K562 (cell line): ENCODE measurements at regions not wholly inside any gene's neighbourhood (a gene's known extent, or its start where the extent isn't known, plus 50 kb on each side); places are given as distances from the start of the nearest gene placed in this dataset.

ENCODE experiments used
- ATAC-seq: fragments of 200-7000 bp; cut with Tn5 transposase; 3 replicates; pipeline ENCODE4 v1.9.1; 2020; ENCODE audit warnings: moderate library complexity
- BruUV-seq: library from RNA; stranded (reverse); fragments of 400-500 nt; replicated peaks from 2 replicates; lab custom pipeline; 2021; lab: Mats Ljungman, UMichigan
- CTCF ChIA-PET: fragments of 300-600 bp; formaldehyde crosslinking; extraction: SDS; loops from one replicate; lab custom pipeline; 2021; ENCODE audit warnings: low intra/inter-chr PET ratio; lab: Yijun Ruan, JAX
- POLR2A ChIA-PET: fragments of 300-600, 350-650 bp; sonication (Branson Sonifier 250); formaldehyde crosslinking; extraction: SDS; loops from one replicate; lab custom pipeline; 2021; ENCODE audit warnings: antibody characterized with exemption, inconsistent platforms; lab: Yijun Ruan, JAX
- DNase-seq, 4 experiments: peaks; one replicate each; pipeline versions ENCODE4 v3.0.0 to v3.0.0-alpha.2; 2011 to 2018; ENCODE audit warnings: low spot score in 3 of 4, mixed read lengths in 3 of 4; ENCODE audit errors: extremely low read depth in 1 of 4
- FAIRE-seq: peaks from 2 replicates; lab custom pipeline; 2011; peaks lifted over from hg19 to GRCh38; lab: Jason Lieb, UNC
- H2AFZ ChIP-seq: 2 replicates; pipeline ENCODE4 v1.6.0; 2011; ENCODE audit warnings: low read depth, low read length, control low read depth, inconsistent platforms
- H3K27ac ChIP-seq: fragments of 200-600 bp; 3 replicates; pipeline ENCODE4 v1.8.0; 2011; ENCODE audit warnings: low read depth, mild to moderate bottlenecking, control low read depth, inconsistent platforms, low read length, moderate library complexity, mixed read lengths; ENCODE audit errors: extremely low read depth
- H3K27me3 ChIP-seq, 2 experiments: fragments of 300-600 bp in 1 of 2; 2 replicates in 1 of 2; 3 replicates in 1 of 2; pipeline versions ENCODE4 v1.6.0 to v1.8.0; 2011; ENCODE audit warnings: inconsistent platforms in 2 of 2, low read length in 2 of 2, mild to moderate bottlenecking in 1 of 2, mixed read lengths in 1 of 2, moderate library complexity in 1 of 2; ENCODE audit not compliant: control insufficient read depth in 2 of 2, insufficient read depth in 2 of 2
- H3K36me3 ChIP-seq: fragments of 300-600 bp; 3 replicates; pipeline ENCODE4 v1.8.0; 2011; ENCODE audit warnings: mild to moderate bottlenecking, low read length, inconsistent platforms; ENCODE audit not compliant: control insufficient read depth, insufficient read depth
- H3K4me1 ChIP-seq, 2 experiments: fragments of 200-600 bp in 1 of 2; replicated peaks in 1 of 2; 2 replicates in 1 of 2; 3 replicates in 1 of 2; pipeline versions ENCODE4 v1.5.1 to v1.8.0; 2011; ENCODE audit warnings: inconsistent platforms in 2 of 2, low read length in 2 of 2, mild to moderate bottlenecking in 1 of 2, mixed read lengths in 1 of 2, moderate library complexity in 1 of 2; ENCODE audit not compliant: control insufficient read depth in 2 of 2, insufficient read depth in 2 of 2
- H3K4me2 ChIP-seq: 2 replicates; pipeline ENCODE4 v1.6.1; 2011; ENCODE audit warnings: low read length, control low read depth, inconsistent platforms, mixed read lengths; ENCODE audit not compliant: insufficient read depth
- H3K4me3 ChIP-seq: fragments of 200-600 bp; sonication (generic), shearing (Covaris generic); 2 replicates; pipeline ENCODE4 v1.5.1; 2016; ENCODE audit warnings: control low read depth, inconsistent platforms
- H3K79me2 ChIP-seq: fragments of 200-600 bp; 3 replicates; pipeline ENCODE4 v1.8.0; 2011; ENCODE audit warnings: low read length, inconsistent platforms; ENCODE audit not compliant: control insufficient read depth, insufficient read depth
- H3K9ac ChIP-seq, 2 experiments: 2 replicates each; pipeline versions ENCODE4 v1.6.0 to v1.6.1; 2011; ENCODE audit warnings: low read depth in 2 of 2, low read length in 2 of 2, control low read depth in 1 of 2, inconsistent platforms in 1 of 2, mild to moderate bottlenecking in 1 of 2, mixed read lengths in 1 of 2; ENCODE audit not compliant: insufficient read depth in 1 of 2
- H3K9me1 ChIP-seq: one replicate; pipeline ENCODE4 v1.6.0; 2011; ENCODE audit warnings: inconsistent platforms, mild to moderate bottlenecking, low read length, moderate library complexity; ENCODE audit not compliant: control insufficient read depth, insufficient read depth
- H3K9me3 ChIP-seq: replicated peaks from 2 replicates; pipeline ENCODE4 v1.5.1; 2011; ENCODE audit warnings: low read depth, low read length, inconsistent platforms; ENCODE audit not compliant: control insufficient read depth, insufficient read depth
- H4K20me1 ChIP-seq: replicated peaks from 2 replicates; pipeline ENCODE4 v1.6.1; 2011; ENCODE audit warnings: low read length, inconsistent platforms, mixed read lengths; ENCODE audit not compliant: control insufficient read depth, insufficient read depth
- BRF2 ChIP-seq: IDR thresholded peaks from 3 replicates; pipeline ENCODE4 v1.6.1; 2011; ENCODE audit warnings: borderline replicate concordance, mild to moderate bottlenecking; ENCODE audit not compliant: insufficient read length, insufficient read depth
- E2F4 ChIP-seq: sonication (generic); formaldehyde crosslinking; IDR thresholded peaks from 2 replicates; pipeline ENCODE4 v1.8.0; 2022; ENCODE audit warnings: mild to moderate bottlenecking, low read depth, missing genetic modification reagents
- HNRNPK ChIP-seq: fragments of 200-400 bp; formaldehyde crosslinking; IDR thresholded peaks from one replicate; pipeline ENCODE4 v1.6.1; 2018; ENCODE audit warnings: mild to moderate bottlenecking, low read depth, low read length; ENCODE audit not compliant: poor library complexity, severe bottlenecking
- NR4A1 ChIP-seq, 2 experiments: fragments of 250-450 bp in 1 of 2; fragments of 450-650 bp in 1 of 2; sonication (Bioruptor Pico) in 1 of 2; IDR thresholded peaks; 2 replicates each; pipeline versions ENCODE4 v1.4.0 to v1.6.1; 2016 to 2020; ENCODE audit warnings: mild to moderate bottlenecking in 2 of 2, missing compliant biosample characterization in 1 of 2, missing genetic modification characterization in 1 of 2, moderate library complexity in 1 of 2
- NRF1 ChIP-seq, 2 experiments: fragments of 450-650 bp; IDR thresholded peaks in 1 of 2; conservative IDR thresholded peaks in 1 of 2; 2 replicates each; pipeline ENCODE4 v1.6.1; 2014; ENCODE audit warnings: mild to moderate bottlenecking in 2 of 2
- RERE ChIP-seq: sonication (generic); formaldehyde crosslinking; IDR thresholded peaks from 2 replicates; pipeline ENCODE4 v1.8.0; 2023; ENCODE audit warnings: missing genetic modification reagents, mild to moderate bottlenecking, borderline replicate concordance
- SMARCB1 ChIP-seq: IDR thresholded peaks from 2 replicates; pipeline ENCODE4 v1.6.1; 2011; ENCODE audit warnings: improper control_type of control experiment, low read depth; ENCODE audit not compliant: insufficient read length
- SMARCE1 ChIP-seq: fragments of 450-650 bp; IDR thresholded peaks from 2 replicates; pipeline ENCODE4 v1.7.1; 2016; ENCODE audit warnings: mild to moderate bottlenecking
- SRSF7 ChIP-seq: fragments of 200-400 bp; formaldehyde crosslinking; optimal IDR thresholded peaks from 2 replicates; pipeline ENCODE3; 2017; ENCODE audit warnings: mild to moderate bottlenecking, low read depth, low read length
- ZNF551 ChIP-seq: fragments of 250-450 bp; sonication (Bioruptor Pico); IDR thresholded peaks from 2 replicates; pipeline ENCODE4 v1.5.0; 2021; ENCODE audit warnings: mild to moderate bottlenecking, moderate library complexity
- WGBS: fragments of 100-300 bp; shearing (Covaris generic); methylation state at CpG from one replicate; pipeline ENCODE4 v1.1.6; 2016; ENCODE audit warnings: low coverage, mixed read lengths; ENCODE audit not compliant: insufficient coverage; ENCODE audit errors: missing lambda C conversion rate; 5-methylcytosine and 5-hydroxymethylcytosine counted together
- in situ Hi-C: fragments of 300-500 bp; cut with MboI; formaldehyde crosslinking; loops from 4 replicates; pipeline ENCODE4 v1.15.0; 2018; ENCODE audit warnings: inconsistent platforms, mixed read lengths
- intact Hi-C: fragments of 100-400 bp; cut with micrococcal nuclease; formaldehyde crosslinking; loops from 2 replicates; pipeline ENCODE4 v1.14.2; 2022

GRCh38 chr2:88837511-88838160 lies 146.2 kb downstream of the RPIA start:
- POLR2A ChIA-PET = no interaction called here
- ATAC-seq (no peak), FAIRE-seq (no peak), DNase-seq (no peak)
- Histone ChIP-seq H3K9ac (no peak overlapping the region), H3K27me3 (no peaks in the 10 kb centered on the region), H2AFZ (no peak overlapping the region), H3K4me1 (no peaks in the 10 kb centered on the region), H3K27ac (no peak overlapping the region), H3K9me1 (no peaks in the 10 kb centered on the region), H4K20me1 (no peaks in the 10 kb centered on the region), H3K4me2 (no peak overlapping the region), H3K79me2 (no peaks in the 10 kb centered on the region), H3K9me3 (no peaks in the 10 kb centered on the region), H3K4me3 (no peak overlapping the region), H3K36me3 (no peaks in the 10 kb centered on the region)
- 3% methylated on average over 4 of the region's 4 CpGs for WGBS
- no TSS peak for BruUV-seq
- intact Hi-C loops = no loop called here
- CTCF ChIA-PET = no interaction called here
- in situ Hi-C loops = no loop called here
- TF ChIP-seq BRF2 = no peak
- TF ChIP-seq SMARCB1 = no peak
- TF ChIP-seq E2F4 (CRISPR knock-in tag) = no peak
- no peak for TF ChIP-seq SMARCE1
- no peak for TF ChIP-seq NRF1 (conservative IDR thresholded peaks at IDR 0.05 in 1 of 2, IDR thresholded peaks at IDR 0.05 in 1 of 2)
- TF ChIP-seq HNRNPK = no peak
- no peak for TF ChIP-seq RERE (CRISPR knock-in tag)
- TF ChIP-seq NR4A1 (CRISPR knock-in tag; IDR thresholded peaks at IDR 0.05) = no peak
- TF ChIP-seq NR4A1 (tag; IDR thresholded peaks at IDR 0.05) = no peak
- no peak for TF ChIP-seq ZNF551 (CRISPR knock-in tag)
- no peak for TF ChIP-seq SRSF7
